GM20000 (cell line): ENCODE measurements at regions not wholly inside any gene's neighbourhood (a gene's known extent, or its start where the extent isn't known, plus 50 kb on each side); places are given as distances from the start of the nearest gene placed in this dataset.

Experiments used
- DNase-seq: peaks from one replicate; pipeline ENCODE4 v3.0.0; 2012; ENCODE audit warnings: low spot score
- TF ChIP-seq, protein P1 (sequence below): IDR thresholded peaks from 2 replicates; pipeline ENCODE4 v1.5.1; 2012; ENCODE audit warnings: mild to moderate bottlenecking, control low read depth; ENCODE audit errors: extremely low read depth, missing control alignments

DNA sequence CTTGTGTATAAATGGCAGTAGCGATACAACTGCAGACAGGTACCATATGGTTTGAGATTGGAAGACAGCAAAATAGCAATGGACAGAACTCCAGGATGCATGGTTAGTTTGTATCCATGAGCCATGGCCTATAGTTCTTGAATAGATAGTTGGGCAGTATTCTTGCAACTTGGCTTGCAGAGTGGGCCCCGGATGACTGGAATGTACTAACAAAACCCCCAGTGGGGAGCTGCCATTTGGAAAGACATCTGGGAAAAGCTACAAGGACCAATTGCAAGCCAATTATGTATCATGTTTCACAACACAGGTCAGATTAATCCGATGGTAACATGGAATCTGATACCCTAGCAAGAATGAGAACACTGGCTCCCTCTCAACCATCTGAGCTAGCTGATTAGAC, 279.6 kb downstream of the RERGL start:
- no peak for DNase-seq
- TF ChIP-seq, protein P1, sequence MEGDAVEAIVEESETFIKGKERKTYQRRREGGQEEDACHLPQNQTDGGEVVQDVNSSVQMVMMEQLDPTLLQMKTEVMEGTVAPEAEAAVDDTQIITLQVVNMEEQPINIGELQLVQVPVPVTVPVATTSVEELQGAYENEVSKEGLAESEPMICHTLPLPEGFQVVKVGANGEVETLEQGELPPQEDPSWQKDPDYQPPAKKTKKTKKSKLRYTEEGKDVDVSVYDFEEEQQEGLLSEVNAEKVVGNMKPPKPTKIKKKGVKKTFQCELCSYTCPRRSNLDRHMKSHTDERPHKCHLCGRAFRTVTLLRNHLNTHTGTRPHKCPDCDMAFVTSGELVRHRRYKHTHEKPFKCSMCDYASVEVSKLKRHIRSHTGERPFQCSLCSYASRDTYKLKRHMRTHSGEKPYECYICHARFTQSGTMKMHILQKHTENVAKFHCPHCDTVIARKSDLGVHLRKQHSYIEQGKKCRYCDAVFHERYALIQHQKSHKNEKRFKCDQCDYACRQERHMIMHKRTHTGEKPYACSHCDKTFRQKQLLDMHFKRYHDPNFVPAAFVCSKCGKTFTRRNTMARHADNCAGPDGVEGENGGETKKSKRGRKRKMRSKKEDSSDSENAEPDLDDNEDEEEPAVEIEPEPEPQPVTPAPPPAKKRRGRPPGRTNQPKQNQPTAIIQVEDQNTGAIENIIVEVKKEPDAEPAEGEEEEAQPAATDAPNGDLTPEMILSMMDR: no peak

DNA sequence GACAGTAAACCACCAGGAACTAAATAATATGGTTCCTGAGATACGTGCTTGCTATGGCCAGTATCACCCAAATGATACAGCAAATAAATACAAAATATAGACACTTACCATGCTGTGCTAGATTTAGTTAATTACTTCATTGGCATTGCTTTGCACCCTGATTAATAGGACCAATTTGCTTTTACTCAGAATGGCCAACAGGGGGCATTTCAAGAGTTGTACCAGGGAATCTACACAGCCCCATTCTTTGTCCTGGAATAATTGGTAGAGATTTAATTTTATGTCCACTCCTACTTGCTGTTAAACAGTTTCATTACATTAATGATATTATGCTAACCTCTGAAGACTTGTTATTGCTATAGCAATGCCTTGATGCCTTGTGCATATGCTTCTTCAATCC, 280.8 kb downstream of the RERGL start:
- no peak for DNase-seq
- TF ChIP-seq, protein P1: no peak

DNA sequence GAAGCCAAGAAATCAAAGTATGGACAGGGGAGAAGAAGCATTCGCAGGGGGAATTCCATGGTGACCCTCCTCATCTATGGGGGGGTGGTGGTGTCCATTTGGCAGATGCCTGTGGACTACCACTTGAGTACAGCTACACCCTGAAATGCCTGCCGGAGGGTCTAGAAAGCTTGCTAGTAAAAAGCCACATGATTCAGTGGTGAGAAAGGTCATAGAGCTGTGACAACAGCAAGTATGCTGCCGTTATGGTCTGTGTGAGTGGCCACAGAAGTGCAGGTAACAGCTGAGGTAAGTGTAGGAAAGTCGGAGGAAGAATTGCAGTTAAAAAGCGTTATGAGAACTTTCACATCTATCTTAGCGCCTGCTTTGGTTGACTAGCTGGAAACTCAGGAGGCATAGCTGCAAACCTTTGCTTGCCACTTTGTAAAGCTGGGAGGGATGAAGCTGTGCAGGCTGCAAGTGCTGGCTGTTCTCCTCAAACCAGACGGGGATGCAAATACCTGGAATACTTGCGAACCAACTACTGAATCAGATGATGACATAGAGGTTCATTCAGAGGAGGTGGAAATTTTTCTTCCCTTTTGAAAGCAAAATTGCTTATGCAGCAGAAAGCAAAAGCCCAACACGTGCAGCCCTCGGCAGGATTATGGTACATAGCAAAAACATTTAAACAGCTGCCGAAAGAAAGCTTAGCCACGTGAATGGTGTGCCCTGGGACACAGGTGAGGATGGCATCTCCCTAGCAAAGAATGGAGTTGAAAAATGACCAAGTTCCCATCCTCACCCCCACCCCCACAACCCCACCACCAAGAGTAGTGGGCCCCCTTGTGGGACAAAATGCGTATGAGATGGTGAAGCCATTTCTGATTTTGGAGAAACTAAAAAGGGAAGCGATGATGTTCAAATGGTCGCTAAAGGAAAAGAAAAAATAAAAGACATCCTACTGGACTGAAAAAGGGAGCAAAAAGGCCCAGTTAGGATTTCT, 287.0 kb downstream of the RERGL start:
- no peak for DNase-seq
- TF ChIP-seq, protein P1: no peak

DNA sequence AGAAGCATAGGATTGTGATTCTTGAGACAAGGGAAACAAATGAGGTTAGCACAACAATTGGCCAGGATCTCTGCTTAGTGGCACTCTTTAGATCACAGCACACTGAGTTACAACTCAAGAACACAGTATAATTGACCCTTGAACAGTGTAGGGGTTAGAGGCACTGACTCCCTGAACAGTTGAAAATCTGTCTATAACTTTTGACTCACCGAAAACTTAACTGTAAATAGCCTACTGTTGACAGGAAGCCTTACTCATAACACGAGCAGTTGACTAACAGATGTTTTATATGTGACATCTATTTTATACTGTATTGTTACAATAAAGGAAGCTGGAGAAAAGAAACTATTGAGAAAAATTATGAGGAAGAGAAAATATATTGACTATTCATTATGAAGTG, 296.1 kb downstream of the RERGL start:
- no peak for DNase-seq
- TF ChIP-seq, protein P1: no peak

DNA sequence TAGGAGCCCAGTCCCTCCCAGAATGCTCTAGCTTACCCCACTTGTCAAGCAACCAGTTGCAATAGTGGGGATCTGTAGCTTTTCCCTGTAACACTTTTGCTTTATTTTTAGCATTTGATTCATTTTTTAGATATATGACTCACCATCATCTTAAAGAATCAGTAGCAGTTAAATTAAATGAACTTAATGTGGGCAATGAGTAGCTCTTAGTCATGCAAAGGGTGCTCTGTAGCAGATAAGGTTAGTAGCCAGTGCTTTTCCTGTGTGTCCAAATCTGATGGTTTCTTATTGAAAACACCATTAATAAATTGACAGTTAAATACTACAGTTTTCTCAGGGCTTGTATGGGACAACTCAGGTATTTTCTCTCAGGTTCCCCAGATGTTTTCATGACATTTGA, 311.8 kb downstream of the RERGL start:
- TF ChIP-seq, protein P1: no peak
- no peak for DNase-seq

DNA sequence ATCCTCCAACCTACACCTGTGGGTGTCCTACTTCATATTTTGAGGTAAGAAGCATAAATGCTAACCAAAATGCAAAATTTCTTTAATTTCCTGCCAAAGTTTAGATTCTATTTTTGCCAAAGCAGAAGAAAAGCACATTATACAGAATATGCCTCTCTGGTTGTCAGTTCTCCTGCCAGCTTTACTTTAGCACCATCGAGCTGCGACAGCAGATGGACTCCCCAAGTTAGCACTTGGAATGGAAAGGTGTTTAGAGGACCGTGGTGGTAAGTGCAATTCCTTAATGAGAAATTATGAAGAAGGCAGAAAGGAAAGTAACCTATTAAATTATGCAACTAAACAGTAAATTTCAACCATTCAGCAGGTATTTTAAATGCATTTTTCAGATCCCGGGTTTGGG, 326.6 kb downstream of the RERGL start:
- no peak for DNase-seq

DNA sequence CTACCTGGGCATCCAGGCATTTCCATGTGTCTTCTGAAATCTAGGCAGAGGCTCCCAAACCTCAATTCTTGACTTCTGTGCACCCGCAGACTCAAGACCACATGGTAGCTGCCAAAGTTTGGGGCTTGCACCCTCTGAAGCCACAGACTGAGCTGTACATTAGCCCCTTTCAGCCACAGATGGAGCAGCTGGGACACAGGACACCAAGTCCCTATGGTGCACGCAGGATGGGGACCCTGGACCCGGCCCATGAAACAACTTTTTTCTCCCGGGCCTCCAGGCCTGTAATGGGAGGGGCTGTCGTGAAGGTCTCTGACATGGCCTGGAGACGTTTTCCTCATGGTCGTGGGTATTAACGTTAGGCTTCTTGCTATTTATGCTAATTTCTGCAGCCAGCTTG, 330.0 kb downstream of the RERGL start:
- DNase-seq: no peak
- TF ChIP-seq, protein P1: no peak

More for the DNA sequence above, 326.6 kb downstream of the RERGL start:
- TF ChIP-seq, protein P1: no peak
